HEK293T (cell line): ENCODE measurements at regions not wholly inside any gene's neighbourhood (a gene's known extent, or its start where the extent isn't known, plus 50 kb on each side); places are given as distances from the start of the nearest gene placed in this dataset.

Experiments used
- CTCF ChIA-PET: fragments of 350-600 bp; formaldehyde crosslinking; extraction: SDS; loops from one replicate; lab custom pipeline; 2021; ENCODE audit warnings: antibody characterized with exemption, inconsistent platforms; lab: Yijun Ruan, JAX
- POLR2A ChIA-PET: fragments of 350-600 bp; formaldehyde crosslinking; extraction: SDS; loops from one replicate; lab custom pipeline; 2020; ENCODE audit warnings: antibody characterized with exemption, inconsistent platforms; lab: Yijun Ruan, JAX
- DNase-seq: peaks from one replicate; pipeline ENCODE4 v3.0.0; 2012; ENCODE audit warnings: mixed read lengths; ENCODE audit errors: extremely low spot score
- ARNT ChIP-seq: fragments of 450-650 bp; IDR thresholded peaks from 2 replicates; pipeline ENCODE4 v1.6.1; 2017; ENCODE audit warnings: mild to moderate bottlenecking
- BHLHE40 ChIP-seq: fragments of 450-650 bp; IDR thresholded peaks from 2 replicates; pipeline ENCODE4 v1.6.1; 2016; ENCODE audit warnings: mild to moderate bottlenecking, moderate library complexity, borderline replicate concordance
- CTBP1 ChIP-seq: fragments of 450-650 bp; IDR thresholded peaks from 2 replicates; pipeline ENCODE4 v1.6.1; 2016; ENCODE audit warnings: borderline replicate concordance
- ELF4 ChIP-seq: fragments of 450-650 bp; IDR thresholded peaks from 2 replicates; pipeline ENCODE4 v1.6.1; 2017; ENCODE audit warnings: antibody characterized with exemption
- FOXA1 ChIP-seq: fragments of 450-650 bp; IDR thresholded peaks from 2 replicates; pipeline ENCODE4 v1.6.1; 2016; ENCODE audit warnings: mild to moderate bottlenecking
- FOXK2 ChIP-seq: fragments of 450-650 bp; IDR thresholded peaks from 2 replicates; pipeline ENCODE4 v1.6.1; 2016; ENCODE audit warnings: mild to moderate bottlenecking
- FOXM1 ChIP-seq: fragments of 450-650 bp; IDR thresholded peaks from 2 replicates; pipeline ENCODE4 v1.6.1; 2017; ENCODE audit warnings: mild to moderate bottlenecking, borderline replicate concordance
- HDGF ChIP-seq: fragments of 450-650 bp; IDR thresholded peaks from 2 replicates; pipeline ENCODE4 v1.6.1; 2017; ENCODE audit warnings: antibody characterized with exemption, borderline replicate concordance
- L3MBTL2 ChIP-seq: fragments of 450-650 bp; conservative IDR thresholded peaks from 2 replicates; pipeline ENCODE4 v1.6.1; 2016; ENCODE audit warnings: mild to moderate bottlenecking
- LEF1 ChIP-seq: fragments of 450-650 bp; IDR thresholded peaks from 2 replicates; pipeline ENCODE4 v1.6.1; 2017; ENCODE audit warnings: mild to moderate bottlenecking, borderline replicate concordance
- NFRKB ChIP-seq: fragments of 450-650 bp; IDR thresholded peaks from 2 replicates; pipeline ENCODE4 v1.6.1; 2016; ENCODE audit warnings: mild to moderate bottlenecking, moderate library complexity
- SP1 ChIP-seq: fragments of 450-650 bp; IDR thresholded peaks from 2 replicates; pipeline ENCODE4 v1.6.1; 2017
- SUZ12 ChIP-seq: fragments of 450-650 bp; IDR thresholded peaks from 2 replicates; pipeline ENCODE4 v1.6.1; 2016; ENCODE audit warnings: mild to moderate bottlenecking
- TARDBP ChIP-seq: fragments of 450-650 bp; IDR thresholded peaks from 2 replicates; pipeline ENCODE4 v1.6.1; 2016
- ZNF384 ChIP-seq: fragments of 450-650 bp; IDR thresholded peaks from 2 replicates; pipeline ENCODE4 v1.6.1; 2016
- TF ChIP-seq, protein P1 (sequence below): fragments of 450-650 bp; IDR thresholded peaks from 2 replicates; pipeline ENCODE4 v1.6.1; 2016

DNA sequence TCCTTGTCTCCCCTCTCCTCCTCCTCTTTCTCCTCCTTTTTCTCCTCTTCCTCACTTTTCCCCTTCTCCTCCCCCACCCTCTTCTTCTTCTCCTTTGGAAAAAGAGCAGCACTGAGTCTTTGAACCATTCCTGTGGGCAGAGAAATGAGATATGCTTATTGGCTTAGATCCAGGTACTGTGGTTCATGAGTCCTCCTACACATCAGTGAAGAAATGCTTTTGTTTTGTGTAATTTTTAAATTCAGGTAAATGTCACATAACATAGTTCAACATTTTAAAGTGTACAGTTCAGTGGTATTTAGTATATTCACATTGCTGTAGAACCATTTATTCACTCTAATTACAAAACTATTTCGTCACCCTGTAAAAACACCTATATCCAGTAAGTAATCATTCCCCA lies 402.1 kb downstream of the AACS start:
- ChIA-PET CTCF (no interaction called here), POLR2A (no interaction called here)
- no peak for DNase-seq
- TF ChIP-seq NFRKB (no peak), FOXK2 (no peak), L3MBTL2 (no peak), SP1 (no peak), ZNF384 (no peak), FOXA1 (no peak), ARNT (no peak), BHLHE40 (no peak)
- TF ChIP-seq, protein P1, sequence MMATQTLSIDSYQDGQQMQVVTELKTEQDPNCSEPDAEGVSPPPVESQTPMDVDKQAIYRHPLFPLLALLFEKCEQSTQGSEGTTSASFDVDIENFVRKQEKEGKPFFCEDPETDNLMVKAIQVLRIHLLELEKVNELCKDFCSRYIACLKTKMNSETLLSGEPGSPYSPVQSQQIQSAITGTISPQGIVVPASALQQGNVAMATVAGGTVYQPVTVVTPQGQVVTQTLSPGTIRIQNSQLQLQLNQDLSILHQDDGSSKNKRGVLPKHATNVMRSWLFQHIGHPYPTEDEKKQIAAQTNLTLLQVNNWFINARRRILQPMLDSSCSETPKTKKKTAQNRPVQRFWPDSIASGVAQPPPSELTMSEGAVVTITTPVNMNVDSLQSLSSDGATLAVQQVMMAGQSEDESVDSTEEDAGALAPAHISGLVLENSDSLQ: no peak

DNA sequence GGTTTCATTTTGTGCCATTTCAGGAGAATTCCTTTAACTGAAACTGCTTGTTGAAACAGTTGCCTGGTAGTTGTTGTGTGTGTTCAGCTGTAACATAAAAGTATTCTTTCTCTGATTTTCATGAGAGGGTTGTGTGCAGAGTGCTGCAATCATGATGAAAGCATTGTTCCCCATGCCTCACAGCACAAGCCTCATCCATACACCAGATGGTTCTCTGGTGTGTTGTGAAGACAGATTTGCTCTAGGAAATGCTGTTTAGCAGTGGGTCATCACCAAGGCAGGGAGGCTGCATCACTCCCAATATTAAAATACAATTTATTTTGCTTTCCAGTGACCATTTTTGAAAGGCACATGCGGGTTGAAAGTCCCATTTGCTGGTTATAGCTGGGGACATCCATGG lies 404.4 kb downstream of the AACS start:
- ChIA-PET CTCF (no interaction called here), POLR2A (no interaction called here)
- TF ChIP-seq FOXK2: no peak
- no peak for TF ChIP-seq FOXA1
- TF ChIP-seq FOXM1: no peak
- no peak for TF ChIP-seq NFRKB
- no peak for TF ChIP-seq ARNT
- no peak for TF ChIP-seq SP1
- DNase-seq: no peak

DNA sequence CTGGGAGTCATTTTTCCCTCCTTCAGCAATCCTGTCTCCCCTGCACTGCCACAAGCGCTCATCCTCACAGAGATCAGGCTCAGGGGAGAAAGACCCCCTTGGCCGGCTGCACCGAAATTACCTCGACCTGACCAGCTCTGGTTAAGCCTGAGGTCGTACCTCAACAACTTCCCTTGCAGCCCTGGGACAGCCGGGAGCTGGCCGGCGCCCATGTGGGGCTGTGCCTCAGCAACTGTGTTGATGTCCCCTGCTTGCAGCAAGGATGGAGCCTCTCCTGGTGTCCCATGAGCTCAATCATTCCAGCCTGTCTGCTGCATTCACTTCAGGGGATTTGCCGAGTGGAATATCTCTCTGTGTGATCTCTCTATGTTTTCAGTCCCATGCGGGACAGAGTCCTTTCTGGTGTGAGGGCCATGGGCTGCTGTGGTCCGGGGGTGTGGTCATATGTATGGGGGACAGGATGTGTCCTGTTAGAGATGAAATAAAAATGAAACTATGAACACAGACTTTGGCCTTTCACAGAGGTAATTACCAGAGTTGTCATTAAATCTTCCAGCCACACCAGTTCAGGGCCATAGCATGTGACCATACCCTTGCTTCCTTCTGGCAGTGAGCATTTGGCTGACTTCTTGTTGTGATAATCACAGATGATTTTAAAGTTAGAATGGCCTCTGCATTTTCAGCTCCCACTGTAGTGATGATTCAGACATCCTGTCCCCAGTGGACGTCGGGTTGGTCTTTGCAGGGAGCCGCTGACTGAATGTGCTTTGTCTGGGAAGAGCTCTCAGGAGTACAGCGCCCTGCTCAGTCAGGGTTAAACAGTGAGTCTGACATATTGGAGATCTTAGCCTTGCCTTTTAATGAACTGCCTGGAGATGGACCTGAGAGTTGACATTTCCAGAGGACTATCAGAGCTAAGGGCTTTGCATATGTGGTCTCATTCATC lies 405.9 kb downstream of the AACS start:
- POLR2A ChIA-PET: no interaction called here

DNA sequence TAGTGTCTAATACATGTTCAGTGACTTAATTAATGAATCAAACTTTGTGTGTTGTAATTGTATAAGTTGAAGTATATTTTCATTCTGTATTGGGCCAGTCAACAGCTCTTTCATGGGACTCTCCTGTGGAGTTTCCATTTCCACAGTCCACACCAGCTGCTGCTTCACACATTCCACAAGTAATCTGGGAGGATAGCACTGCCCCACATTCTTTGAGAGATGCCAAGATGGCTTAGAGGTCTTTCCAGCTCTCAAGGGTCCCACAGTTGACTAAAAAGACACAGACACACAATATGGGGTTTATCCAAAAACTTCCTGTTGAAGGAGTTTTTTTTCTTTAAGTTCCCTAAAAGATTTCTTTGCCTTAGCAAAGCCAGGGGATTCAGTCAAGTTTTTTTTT lies 408.3 kb downstream of the AACS start:
- TF ChIP-seq ARNT: no peak
- POLR2A ChIA-PET: no interaction called here
- no peak for DNase-seq
- CTCF ChIA-PET: no interaction called here

More for the DNA sequence above, 405.9 kb downstream of the AACS start:
- TF ChIP-seq L3MBTL2 (no peak), FOXK2 (no peak), BHLHE40 (no peak), TARDBP (no peak), HDGF (no peak), CTBP1 (no peak), ZNF384 (no peak), SP1 (no peak), NFRKB (no peak), ELF4 (no peak), FOXM1 (no peak), SUZ12 (no peak), LEF1 (no peak), FOXA1 (no peak)
- TF ChIP-seq, protein P1: no peak
- no peak for DNase-seq
- CTCF ChIA-PET: interaction anchor here (0.5 kb wide), 1 partner anchor 672 kb away, joined by 3 read pairs; no protein-coding TSS in a partner anchor

DNA sequence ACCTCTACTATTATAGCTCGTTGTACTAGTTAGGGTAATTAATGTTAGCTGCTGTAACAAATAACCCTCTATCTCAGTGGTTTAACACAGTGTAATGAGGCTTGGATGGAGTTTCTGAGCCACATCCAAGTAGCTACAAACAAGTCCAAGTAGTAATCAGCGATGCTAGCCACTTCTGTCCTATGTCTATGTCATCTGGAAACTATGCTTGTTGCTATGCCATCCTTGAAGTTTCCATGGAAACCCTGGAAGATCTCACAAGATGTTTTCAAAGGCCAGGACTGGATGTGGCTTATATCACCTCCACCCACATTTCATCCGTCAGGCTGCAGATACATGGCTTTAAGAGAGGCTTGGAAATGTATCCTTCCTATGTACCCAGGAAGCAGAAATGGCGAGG lies 422.1 kb downstream of the AACS start:
- DNase-seq: no peak
- CTCF ChIA-PET: no interaction called here
- POLR2A ChIA-PET: no interaction called here
- no peak for TF ChIP-seq LEF1
- TF ChIP-seq ZNF384: no peak
- TF ChIP-seq SUZ12: no peak
- no peak for TF ChIP-seq FOXM1
- no peak for TF ChIP-seq TARDBP
- no peak for TF ChIP-seq BHLHE40
- TF ChIP-seq FOXA1: no peak

DNA sequence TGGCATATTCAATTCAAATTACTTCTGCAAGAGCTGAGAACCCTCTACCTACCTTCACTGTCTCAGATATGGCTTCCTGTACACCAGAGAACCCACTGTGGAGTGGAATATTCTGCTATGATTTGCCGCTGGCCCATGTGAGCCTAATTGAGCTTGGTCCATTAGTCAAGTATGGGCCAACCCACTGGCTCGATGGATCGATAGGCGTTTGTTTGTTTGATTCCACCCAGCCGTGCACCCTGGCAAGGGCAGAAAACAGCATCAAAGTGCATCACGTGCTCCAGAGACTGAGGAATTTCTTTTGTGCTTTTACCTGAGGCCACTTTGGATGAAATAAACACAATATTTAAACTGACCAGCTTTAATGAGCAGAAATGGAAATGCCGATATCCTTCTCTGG lies 426.3 kb downstream of the AACS start:
- CTCF ChIA-PET: no interaction called here
- no peak for TF ChIP-seq SP1
- no peak for TF ChIP-seq TARDBP
- TF ChIP-seq FOXM1: no peak
- TF ChIP-seq SUZ12: no peak
- no peak for TF ChIP-seq BHLHE40
- TF ChIP-seq ARNT: no peak
- TF ChIP-seq CTBP1: no peak
- TF ChIP-seq HDGF: no peak
- TF ChIP-seq L3MBTL2: no peak
- no peak for TF ChIP-seq FOXK2
- TF ChIP-seq ELF4: no peak
- TF ChIP-seq NFRKB: no peak
- TF ChIP-seq FOXA1: no peak
- TF ChIP-seq, protein P1: no peak
- POLR2A ChIA-PET: no interaction called here
- no peak for DNase-seq
